ENCODE measurements at regions not wholly inside any gene's neighbourhood (a gene's known extent, or its start where the extent isn't known, plus 50 kb on each side); places are given as distances from the start of the nearest gene placed in this dataset.

- Histone ChIP-seq H3K9me3 (replicated peaks; ENCODE audit: control insufficient read depth, insufficient read depth, low read length) (no peaks in the 10 kb centered on the region), H2AFZ (ENCODE audit: control insufficient read depth, low read depth, low read length) (no peak overlapping the region), H3K4me1 (ENCODE audit: control insufficient read depth, insufficient read depth, low read length) (no peaks in the 10 kb centered on the region), H3K27ac (ENCODE audit: control insufficient read depth, insufficient read depth) (no peak overlapping the region), H3K79me2 (ENCODE audit: control insufficient read depth, insufficient read depth, low read length) (no peaks in the 10 kb centered on the region), H4K20me1 (ENCODE audit: control insufficient read depth, insufficient read depth) (no peaks in the 10 kb centered on the region), H3K9ac (ENCODE audit: control insufficient read depth, insufficient read depth, low read length) (no peak overlapping the region), H3K4me2 (ENCODE audit: control insufficient read depth, insufficient read depth) (no peak overlapping the region), H3K27me3 (replicated peaks in 1 of 2; ENCODE audit: control insufficient read depth in 2 of 2, insufficient read depth in 2 of 2, low read length in 1 of 2) (no peaks in the 10 kb centered on the region), H3K36me3 (ENCODE audit: control insufficient read depth in 2 of 2, insufficient read depth in 2 of 2, low read length in 1 of 2) (no peaks in the 10 kb centered on the region), H3K4me3 (no peak overlapping the region)
- RAD21 ChIA-PET (ENCODE audit: unreplicated experiment): no interaction called here
- in situ Hi-C loops (cut with MboI): no loop called here
- POLR2A ChIA-PET: no interaction called here
- ATAC-seq (no peak), DNase-seq (ENCODE audit: low read depth, low spot score) (no peak), FAIRE-seq (no peak)
- CTCF ChIA-PET: no interaction called here
- WGBS (ENCODE audit: insufficient coverage, insufficient replicate concordance, low lambda C conversion rate, missing lambda C conversion rate): 0% methylated on average over 2 of the region's 2 CpGs
- BruUV-seq (replicated peaks): no TSS peak
- TF ChIP-seq CHD2 (IDR thresholded peaks at IDR 0.05; ENCODE audit: borderline replicate concordance, low read depth, low read length) (no peak), TARDBP (IDR thresholded peaks at IDR 0.05; ENCODE audit: borderline replicate concordance) (no peak), HDGF (IDR thresholded peaks at IDR 0.05) (no peak)
- intact Hi-C loops (cut with micrococcal nuclease; ENCODE audit: unreplicated experiment): no loop called here
- SMC1A ChIA-PET (ENCODE audit: uncharacterized antibody, unreplicated experiment): no interaction called here
Measured at GRCh38 chr18:22494771-22495170, 77.1 kb upstream of the CTAGE1 start.

- Histone ChIP-seq H3K27me3 (replicated peaks in 1 of 2; ENCODE audit: control insufficient read depth in 2 of 2, insufficient read depth in 2 of 2, low read length in 1 of 2) (no peaks in the 10 kb centered on the region), H3K27ac (ENCODE audit: control insufficient read depth, insufficient read depth) (no peak overlapping the region), H3K4me1 (ENCODE audit: control insufficient read depth, insufficient read depth, low read length) (no peaks in the 10 kb centered on the region), H3K36me3 (ENCODE audit: control insufficient read depth in 2 of 2, insufficient read depth in 2 of 2, low read length in 1 of 2) (no peaks in the 10 kb centered on the region), H2AFZ (ENCODE audit: control insufficient read depth, low read depth, low read length) (no peak overlapping the region), H3K4me2 (ENCODE audit: control insufficient read depth, insufficient read depth) (no peak overlapping the region), H3K4me3 (no peak overlapping the region), H3K9me3 (replicated peaks; ENCODE audit: control insufficient read depth, insufficient read depth, low read length) (no peaks in the 10 kb centered on the region), H3K9ac (ENCODE audit: control insufficient read depth, insufficient read depth, low read length) (no peak overlapping the region), H4K20me1 (ENCODE audit: control insufficient read depth, insufficient read depth) (no peaks in the 10 kb centered on the region), H3K79me2 (ENCODE audit: control insufficient read depth, insufficient read depth, low read length) (no peaks in the 10 kb centered on the region)
- DNase-seq (ENCODE audit: low read depth, low spot score) (no peak), FAIRE-seq (no peak), ATAC-seq (no peak)
- ChIA-PET SMC1A (ENCODE audit: uncharacterized antibody, unreplicated experiment) (interaction anchor here (0.6 kb wide), 1 partner anchor 167 kb away, joined by 3 read pairs; no protein-coding TSS in a partner anchor), POLR2A (no interaction called here), RAD21 (ENCODE audit: unreplicated experiment) (no interaction called here), CTCF (no interaction called here)
- in situ Hi-C loops (cut with MboI) (no loop called here), intact Hi-C loops (cut with micrococcal nuclease; ENCODE audit: unreplicated experiment) (no loop called here)
- BruUV-seq (replicated peaks): no TSS peak
- no peak for TF ChIP-seq ASH2L (IDR thresholded peaks at IDR 0.05; ENCODE audit: borderline replicate concordance, low read depth)
- no peak for TF ChIP-seq IRF5 (IDR thresholded peaks at IDR 0.05; ENCODE audit: borderline replicate concordance)
- TF ChIP-seq FOS (IDR thresholded peaks at IDR 0.05; ENCODE audit: borderline replicate concordance, extremely low read depth, insufficient read length): no peak
- TF ChIP-seq NFYA (IDR thresholded peaks at IDR 0.05; ENCODE audit: borderline replicate concordance, low read depth, low read length): no peak
- no peak for TF ChIP-seq USF2 (IDR thresholded peaks at IDR 0.05; ENCODE audit: borderline replicate concordance, low read depth, low read length)
- no peak for TF ChIP-seq RUNX3 (IDR thresholded peaks at IDR 0.05; ENCODE audit: low read length)
- no peak for TF ChIP-seq MTA3 (IDR thresholded peaks at IDR 0.05; ENCODE audit: borderline replicate concordance, low read length)
- no peak for TF ChIP-seq ETV6 (conservative IDR thresholded peaks at IDR 0.05 in 1 of 2, IDR thresholded peaks at IDR 0.05 in 1 of 2; ENCODE audit: borderline replicate concordance in 1 of 2, low read depth in 1 of 2)
- no peak for TF ChIP-seq RB1 (IDR thresholded peaks at IDR 0.05; ENCODE audit: borderline replicate concordance)
- no peak for TF ChIP-seq SRF (IDR thresholded peaks at IDR 0.05; ENCODE audit: low read depth in 2 of 2, low read length in 2 of 2)
- no peak for TF ChIP-seq PML (IDR thresholded peaks at IDR 0.05; ENCODE audit: low read length)
- TF ChIP-seq SMARCA5 (IDR thresholded peaks at IDR 0.05): no peak
Measured at GRCh38 chr18:22499421-22499820, 81.7 kb upstream of the CTAGE1 start.

All from GM12878 (cell line).